Gastrocnemius medialis (tissue), 4 donors: ENCODE measurements at regions not wholly inside any gene's neighbourhood (a gene's known extent, or its start where the extent isn't known, plus 50 kb on each side); places are given as distances from the start of the nearest gene placed in this dataset.

Experiments
- ATAC-seq, 2 donors: fragments of 150-250 bp; one replicate each; pipeline ENCODE4 v1.9.1; 2016
- DNase-seq, 2 donors: peaks; one replicate each; pipeline ENCODE4 v3.0.0-alpha.2; 2019
- H3K27ac ChIP-seq, 4 donors: fragments of 200-600 bp; sonication (generic); 1 replicate in 1 of 4; 2 replicates in 3 of 4; pipeline ENCODE4 v1.5.1; 2016 to 2018; ENCODE audit warnings: mild to moderate bottlenecking in 2 of 4, moderate library complexity in 1 of 4
- H3K27me3 ChIP-seq, 3 donors: fragments of 200-600 bp; sonication (generic) in 2 of 3; 1 replicate in 1 of 3; 2 replicates in 2 of 3; pipeline versions ENCODE4 v1.5.1 to v1.6.0; 2016 to 2019; ENCODE audit warnings: mild to moderate bottlenecking in 1 of 3, moderate library complexity in 1 of 3
- H3K36me3 ChIP-seq, 2 donors: fragments of 200-600 bp; sonication (generic) in 1 of 2; one replicate each; pipeline ENCODE4 v1.5.1; 2017 to 2018
- H3K4me1 ChIP-seq, 2 donors: fragments of 200-600 bp; sonication (generic) in 1 of 2; one replicate each; pipeline ENCODE4 v1.5.1; 2016 to 2017; ENCODE audit warnings: mild to moderate bottlenecking in 2 of 2
- H3K4me3 ChIP-seq, 4 donors: fragments of 200-600 bp; sonication (generic) in 3 of 4; 1 replicate in 1 of 4; 2 replicates in 3 of 4; pipeline ENCODE4 v1.5.1; 2016 to 2019; ENCODE audit warnings: mild to moderate bottlenecking in 2 of 4
- H3K9me3 ChIP-seq, 3 donors: fragments of 200-600 bp; sonication (generic) in 2 of 3; 1 replicate in 1 of 3; 2 replicates in 2 of 3; pipeline ENCODE4 v1.5.1; 2016 to 2019
- POLR2A ChIP-seq, 2 donors: fragments of 450-650 bp; IDR thresholded peaks; one replicate each; pipeline ENCODE4 v1.6.1; 2017; ENCODE audit warnings: antibody characterized with exemption in 2 of 2, mild to moderate bottlenecking in 2 of 2, moderate library complexity in 2 of 2
- in situ Hi-C, 4 donors: fragments of 200-750 bp; cut with MboI; loops; one replicate each; pipeline versions ENCODE4 v1.15.0 to v1.8.0; 2017; ENCODE audit warnings: low sequenced_read_pairs in 4 of 4
- intact Hi-C: fragments of 100-400 bp; cut with DNase I; formaldehyde crosslinking; loops from one replicate; pipeline ENCODE4 v1.15.1; 2023; ENCODE audit warnings: low total_unique reads
- TF ChIP-seq, protein P1 (sequence below), 5 experiments: fragments of 450-650 bp in 3 of 5; fragments of 200-600 bp in 2 of 5; sonication (generic) in 2 of 5; IDR thresholded peaks in 4 of 5; conservative IDR thresholded peaks in 1 of 5; 1 replicate in 4 of 5; 2 replicates in 1 of 5; pipeline ENCODE4 v1.5.1; 2016 to 2019; ENCODE audit warnings: antibody characterized with exemption in 5 of 5, mild to moderate bottlenecking in 3 of 5, moderate library complexity in 3 of 5

DNA sequence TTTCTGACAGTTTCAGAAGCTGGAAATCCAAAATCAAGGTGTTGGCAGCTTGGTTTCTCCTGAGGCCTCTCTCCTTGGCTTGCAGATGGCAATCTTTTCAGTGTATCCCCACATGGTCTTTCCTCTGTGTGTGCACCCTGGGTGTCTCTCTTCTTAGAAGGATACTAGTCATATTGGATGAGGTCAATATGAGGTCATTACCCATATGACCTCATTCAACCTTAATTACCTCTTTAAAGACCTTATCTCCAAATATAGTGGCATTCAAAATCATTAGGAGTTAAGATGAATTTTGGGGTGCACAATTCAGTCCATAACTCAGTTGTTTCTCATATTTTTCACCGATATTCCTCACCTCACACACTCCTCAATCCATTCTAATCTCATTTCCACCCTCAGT, 92.4 kb upstream of the TGM3 start:
- intact Hi-C loops (no loop called here), in situ Hi-C loops (loop anchor here in 1 of 4 donors (25.0 kb wide), 1 partner anchor 234 kb away; no protein-coding TSS in a partner anchor)
- DNase-seq (no peak), ATAC-seq (no peak)
- Histone ChIP-seq H3K27me3 (peaks cover 17 to 24% (median 23%) of the 10 kb centered on the region in 3 donors), H3K4me1 (peaks cover 0 to 4% of the 10 kb centered on the region in 2 donors), H3K36me3 (no peaks in the 10 kb centered on the region), H3K27ac (no peak overlapping the region), H3K4me3 (no peak overlapping the region), H3K9me3 (no peaks in the 10 kb centered on the region)
- no peak for TF ChIP-seq POLR2A (IDR thresholded peaks at IDR 0.05)
- TF ChIP-seq, protein P1, sequence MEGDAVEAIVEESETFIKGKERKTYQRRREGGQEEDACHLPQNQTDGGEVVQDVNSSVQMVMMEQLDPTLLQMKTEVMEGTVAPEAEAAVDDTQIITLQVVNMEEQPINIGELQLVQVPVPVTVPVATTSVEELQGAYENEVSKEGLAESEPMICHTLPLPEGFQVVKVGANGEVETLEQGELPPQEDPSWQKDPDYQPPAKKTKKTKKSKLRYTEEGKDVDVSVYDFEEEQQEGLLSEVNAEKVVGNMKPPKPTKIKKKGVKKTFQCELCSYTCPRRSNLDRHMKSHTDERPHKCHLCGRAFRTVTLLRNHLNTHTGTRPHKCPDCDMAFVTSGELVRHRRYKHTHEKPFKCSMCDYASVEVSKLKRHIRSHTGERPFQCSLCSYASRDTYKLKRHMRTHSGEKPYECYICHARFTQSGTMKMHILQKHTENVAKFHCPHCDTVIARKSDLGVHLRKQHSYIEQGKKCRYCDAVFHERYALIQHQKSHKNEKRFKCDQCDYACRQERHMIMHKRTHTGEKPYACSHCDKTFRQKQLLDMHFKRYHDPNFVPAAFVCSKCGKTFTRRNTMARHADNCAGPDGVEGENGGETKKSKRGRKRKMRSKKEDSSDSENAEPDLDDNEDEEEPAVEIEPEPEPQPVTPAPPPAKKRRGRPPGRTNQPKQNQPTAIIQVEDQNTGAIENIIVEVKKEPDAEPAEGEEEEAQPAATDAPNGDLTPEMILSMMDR (IDR thresholded peaks at IDR 0.05 in 4 of 5, conservative IDR thresholded peaks at IDR 0.05 in 1 of 5) = no peak

DNA sequence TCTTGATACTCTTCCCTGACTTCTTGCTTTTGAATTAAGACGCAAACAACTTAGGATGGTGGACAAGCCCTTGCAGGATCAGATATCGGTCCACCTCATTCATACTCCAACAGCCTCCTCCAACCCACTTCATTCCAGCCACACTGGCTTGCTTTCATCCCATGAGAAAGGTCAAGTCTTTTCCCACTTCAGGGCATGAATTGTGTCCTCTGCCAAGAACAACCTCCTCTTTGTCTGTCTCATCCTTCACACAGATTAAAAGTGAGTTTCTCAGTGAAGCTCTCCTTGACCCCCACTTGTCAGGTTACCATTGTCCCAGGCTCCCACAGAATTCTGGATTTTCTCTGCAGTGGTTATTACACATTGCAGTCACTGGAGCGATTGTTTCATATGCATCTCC, 91.8 kb upstream of the TGM3 start:
- TF ChIP-seq, protein P1 (IDR thresholded peaks at IDR 0.05 in 4 of 5, conservative IDR thresholded peaks at IDR 0.05 in 1 of 5) = no peak
- no peak for TF ChIP-seq POLR2A (IDR thresholded peaks at IDR 0.05)
- peaks cover 0 to 4% of the 10 kb centered on the region in 2 donors for H3K4me1 ChIP-seq
- ATAC-seq = no peak
- no peaks in the 10 kb centered on the region for H3K36me3 ChIP-seq
- intact Hi-C loops (no loop called here), in situ Hi-C loops (loop anchor here in 1 of 4 donors (25.0 kb wide), 1 partner anchor 233 kb away; no protein-coding TSS in a partner anchor)
- peaks cover 20 to 28% (median 23%) of the 10 kb centered on the region in 3 donors for H3K27me3 ChIP-seq
- H3K4me3 ChIP-seq = no peak overlapping the region
- no peak overlapping the region for H3K27ac ChIP-seq
- no peaks in the 10 kb centered on the region for H3K9me3 ChIP-seq
- DNase-seq = no peak

DNA sequence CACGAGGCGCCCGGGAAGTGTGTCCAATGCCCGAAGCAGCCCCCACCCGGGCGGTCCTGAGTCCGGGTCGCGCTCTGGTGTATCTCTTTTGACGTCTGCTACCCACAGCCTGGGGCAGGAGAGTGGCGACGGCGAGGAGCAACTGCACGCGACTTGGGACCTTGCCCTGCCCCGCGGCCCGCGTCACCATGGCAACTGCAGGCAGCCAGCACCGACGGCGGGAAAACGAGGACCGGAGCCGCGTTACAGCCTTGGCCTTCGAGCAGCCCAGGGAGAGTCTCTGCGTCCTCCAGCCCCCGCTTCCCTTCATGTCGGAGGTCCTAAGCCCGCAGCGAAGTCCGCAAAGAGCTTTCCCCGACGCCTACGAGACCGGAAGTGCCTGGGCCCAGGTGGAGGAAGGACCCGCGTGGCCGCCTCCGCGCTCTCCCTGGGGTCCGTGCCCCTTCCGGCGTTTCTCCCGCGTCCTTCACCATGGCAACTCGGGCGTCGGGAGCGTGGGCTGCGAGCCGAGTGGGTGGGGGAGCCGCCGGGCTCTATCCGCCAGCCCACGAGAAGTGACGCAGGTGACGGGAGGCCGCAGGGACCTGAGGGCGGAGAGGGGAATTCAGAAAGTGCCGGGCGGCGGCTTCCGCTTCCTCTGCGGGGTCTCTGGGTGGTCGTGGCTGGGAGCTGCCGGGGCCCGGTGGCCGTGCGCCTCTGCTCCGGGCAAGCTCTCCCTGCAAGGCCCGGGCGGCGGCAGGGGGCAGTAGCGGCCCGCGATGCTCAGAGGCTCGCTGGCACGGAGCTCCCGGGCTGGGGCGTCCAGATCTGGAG, 88.6 kb upstream of the TGM3 start:
- ATAC-seq = no peak
- TF ChIP-seq, protein P1 (IDR thresholded peaks at IDR 0.05 in 4 of 5, conservative IDR thresholded peaks at IDR 0.05 in 1 of 5) = peak; percentile 8 to 81 (median 57)
- TF ChIP-seq POLR2A (IDR thresholded peaks at IDR 0.05) = no peak
- in situ Hi-C loops = loop anchor here in 3 of 4 donors (5.0 to 25.0 kb wide), 2 partner anchors 230 to 245 kb away; no protein-coding TSS in a partner anchor
- intact Hi-C loops = loop anchor here (1.0 to 5.0 kb wide), 2 partner anchors 245 to 315 kb away; no protein-coding TSS in a partner anchor
- peak; percentile 18 to 30 for DNase-seq
- peaks cover 20 to 30% (median 28%) of the 10 kb centered on the region in 3 donors for H3K27me3 ChIP-seq
- no peak overlapping the region for H3K27ac ChIP-seq
- no peaks in the 10 kb centered on the region for H3K36me3 ChIP-seq
- H3K4me3 ChIP-seq = peak overlapping the region; percentile 47 to 63 (median 56)
- peaks cover 0 to 4% of the 10 kb centered on the region in 2 donors for H3K4me1 ChIP-seq
- H3K9me3 ChIP-seq = no peaks in the 10 kb centered on the region

DNA sequence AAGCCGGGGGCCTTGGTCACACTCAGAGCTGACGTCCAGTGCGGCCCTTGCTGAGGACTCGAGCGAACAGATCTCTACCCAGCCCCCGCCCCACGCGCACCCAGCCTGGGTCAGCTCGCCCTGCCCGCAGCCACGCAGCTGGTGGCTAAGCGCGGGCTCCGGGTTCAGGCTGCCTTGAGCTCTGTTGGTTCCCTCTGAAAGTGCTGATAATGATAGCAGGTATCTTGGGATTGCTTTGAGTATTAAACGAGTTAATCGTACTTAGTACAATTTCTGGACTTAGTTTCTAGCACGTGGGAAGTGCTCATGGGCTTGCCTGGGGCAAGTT, 88.1 kb upstream of the TGM3 start:
- peaks cover 0 to 4% of the 10 kb centered on the region in 2 donors for H3K4me1 ChIP-seq
- peaks cover 20 to 30% (median 28%) of the 10 kb centered on the region in 3 donors for H3K27me3 ChIP-seq
- H3K4me3 ChIP-seq = peak overlapping the region; percentile 47 to 63 (median 56)
- no peaks in the 10 kb centered on the region for H3K9me3 ChIP-seq
- no peaks in the 10 kb centered on the region for H3K36me3 ChIP-seq
- in situ Hi-C loops = loop anchor here in 3 of 4 donors (5.0 to 25.0 kb wide), 2 partner anchors 230 to 245 kb away; no protein-coding TSS in a partner anchor
- no peak for DNase-seq
- no peak for ATAC-seq
- H3K27ac ChIP-seq = no peak overlapping the region
- intact Hi-C loops = loop anchor here (1.0 to 5.0 kb wide), 2 partner anchors 245 to 315 kb away; no protein-coding TSS in a partner anchor
- TF ChIP-seq, protein P1 (IDR thresholded peaks at IDR 0.05 in 4 of 5, conservative IDR thresholded peaks at IDR 0.05 in 1 of 5) = peak in 1 of 5 experiments; percentile 23
- TF ChIP-seq POLR2A (IDR thresholded peaks at IDR 0.05) = no peak
